ENCODE measurements at regions not wholly inside any gene's neighbourhood (a gene's known extent, or its start where the extent isn't known, plus 50 kb on each side); places are given as distances from the start of the nearest gene placed in this dataset.

- no peak for TF ChIP-seq JUN (CRISPR knock-in tag; IDR thresholded peaks at IDR 0.05)
- TF ChIP-seq, protein P1, sequence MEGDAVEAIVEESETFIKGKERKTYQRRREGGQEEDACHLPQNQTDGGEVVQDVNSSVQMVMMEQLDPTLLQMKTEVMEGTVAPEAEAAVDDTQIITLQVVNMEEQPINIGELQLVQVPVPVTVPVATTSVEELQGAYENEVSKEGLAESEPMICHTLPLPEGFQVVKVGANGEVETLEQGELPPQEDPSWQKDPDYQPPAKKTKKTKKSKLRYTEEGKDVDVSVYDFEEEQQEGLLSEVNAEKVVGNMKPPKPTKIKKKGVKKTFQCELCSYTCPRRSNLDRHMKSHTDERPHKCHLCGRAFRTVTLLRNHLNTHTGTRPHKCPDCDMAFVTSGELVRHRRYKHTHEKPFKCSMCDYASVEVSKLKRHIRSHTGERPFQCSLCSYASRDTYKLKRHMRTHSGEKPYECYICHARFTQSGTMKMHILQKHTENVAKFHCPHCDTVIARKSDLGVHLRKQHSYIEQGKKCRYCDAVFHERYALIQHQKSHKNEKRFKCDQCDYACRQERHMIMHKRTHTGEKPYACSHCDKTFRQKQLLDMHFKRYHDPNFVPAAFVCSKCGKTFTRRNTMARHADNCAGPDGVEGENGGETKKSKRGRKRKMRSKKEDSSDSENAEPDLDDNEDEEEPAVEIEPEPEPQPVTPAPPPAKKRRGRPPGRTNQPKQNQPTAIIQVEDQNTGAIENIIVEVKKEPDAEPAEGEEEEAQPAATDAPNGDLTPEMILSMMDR (IDR thresholded peaks at IDR 0.05), result no peak
Measured at GRCh38 chr3:96331341-96331740, 483.1 kb upstream of the EPHA6 start.

Data from WTC11 (cell line).